Astrocyte (in vitro differentiated cells and primary cell): ENCODE measurements at regions not wholly inside any gene's neighbourhood (a gene's known extent, or its start where the extent isn't known, plus 50 kb on each side); places are given as distances from the start of the nearest gene placed in this dataset.

Experiments used
- DNase-seq: peaks from one replicate; pipeline ENCODE4 v3.0.0-alpha.2; 2010; ENCODE audit warnings: low read depth
- FAIRE-seq: peaks from 2 replicates; lab custom pipeline; 2011; peaks lifted over from hg19 to GRCh38; lab: Jason Lieb, UNC
- H2AFZ ChIP-seq: 2 replicates; pipeline ENCODE4 v1.6.0; 2012; ENCODE audit warnings: low read depth, low read length, inconsistent platforms
- H3K27ac ChIP-seq: 2 replicates; pipeline ENCODE4 v1.5.1; 2011; ENCODE audit warnings: low read depth, low read length, inconsistent platforms
- H3K27me3 ChIP-seq: 2 replicates; pipeline ENCODE4 v1.6.0; 2011; ENCODE audit warnings: low read length, inconsistent platforms; ENCODE audit not compliant: insufficient read depth
- H3K36me3 ChIP-seq: 2 replicates; pipeline ENCODE4 v1.5.1; 2011; ENCODE audit warnings: low read length, inconsistent platforms; ENCODE audit not compliant: insufficient read depth
- H3K4me1 ChIP-seq: 2 replicates; pipeline ENCODE4 v1.5.1; 2011; ENCODE audit warnings: low read length, inconsistent platforms; ENCODE audit not compliant: insufficient read depth
- H3K4me2 ChIP-seq: 2 replicates; pipeline ENCODE4 v1.6.0; 2012; ENCODE audit warnings: low read length, inconsistent platforms
- H3K4me3 ChIP-seq: 2 replicates; pipeline ENCODE4 v1.5.1; 2011; ENCODE audit warnings: low read depth, mild to moderate bottlenecking, low read length, inconsistent platforms; ENCODE audit not compliant: insufficient read depth
- H3K79me2 ChIP-seq: 2 replicates; pipeline ENCODE4 v1.6.0; 2012; ENCODE audit warnings: mild to moderate bottlenecking, low read length, inconsistent platforms; ENCODE audit not compliant: insufficient read depth
- H3K9ac ChIP-seq: 2 replicates; pipeline ENCODE4 v1.6.0; 2012; ENCODE audit warnings: mild to moderate bottlenecking, low read length, inconsistent platforms
- H3K9me3 ChIP-seq: 2 replicates; pipeline ENCODE4 v1.5.1; 2012; ENCODE audit warnings: low read depth, mild to moderate bottlenecking, low read length, inconsistent platforms; ENCODE audit not compliant: insufficient read depth
- H4K20me1 ChIP-seq: 2 replicates; pipeline ENCODE4 v1.6.0; 2012; ENCODE audit warnings: low read length, inconsistent platforms; ENCODE audit not compliant: insufficient read depth
- H3K27ac Mint-ChIP-seq: one replicate; pipeline ENCODE4 v1.8.0; 2021; ENCODE audit warnings: mild to moderate bottlenecking, mixed read lengths; ENCODE audit not compliant: unreplicated experiment
- H3K27me3 Mint-ChIP-seq: one replicate; pipeline ENCODE4 v1.8.0; 2021; ENCODE audit warnings: low read depth, mixed read lengths; ENCODE audit not compliant: unreplicated experiment
- H3K36me3 Mint-ChIP-seq: one replicate; pipeline ENCODE4 v1.8.0; 2021; ENCODE audit warnings: low read depth, mixed read lengths; ENCODE audit not compliant: unreplicated experiment
- H3K4me1 Mint-ChIP-seq: one replicate; pipeline ENCODE4 v1.8.0; 2021; ENCODE audit warnings: low read depth, mixed read lengths; ENCODE audit not compliant: unreplicated experiment
- H3K4me3 Mint-ChIP-seq: one replicate; pipeline ENCODE4 v1.8.0; 2021; ENCODE audit warnings: mild to moderate bottlenecking, moderate library complexity, mixed read lengths; ENCODE audit not compliant: unreplicated experiment
- H3K9me3 Mint-ChIP-seq: one replicate; pipeline ENCODE4 v1.8.0; 2021; ENCODE audit warnings: mild to moderate bottlenecking, mixed read lengths; ENCODE audit not compliant: unreplicated experiment
- CTCF ChIP-seq: IDR thresholded peaks from 2 replicates; pipeline ENCODE4 v1.5.1; 2011; ENCODE audit warnings: low read depth, mild to moderate bottlenecking, inconsistent platforms, low read length, moderate library complexity; ENCODE audit not compliant: insufficient read depth
- EZH2 ChIP-seq: IDR thresholded peaks from 2 replicates; pipeline ENCODE4 v1.6.1; 2012; ENCODE audit warnings: mild to moderate bottlenecking, low read length, inconsistent platforms; ENCODE audit not compliant: insufficient read depth

- peaks cover 56% of the 10 kb centered on the region for H3K27me3 Mint-ChIP-seq
- no peaks in the 10 kb centered on the region for H3K36me3 Mint-ChIP-seq
- no peak overlapping the region for H3K4me3 Mint-ChIP-seq
- H3K9me3 ChIP-seq = no peaks in the 10 kb centered on the region
- TF ChIP-seq CTCF (no peak), EZH2 (no peak)
- H3K27ac ChIP-seq = no peak overlapping the region
- no peaks in the 10 kb centered on the region for H3K79me2 ChIP-seq
- DNase-seq (no peak), FAIRE-seq (no peak)
- H3K4me2 ChIP-seq = no peak overlapping the region
- peaks cover 56% of the 10 kb centered on the region for H3K27me3 ChIP-seq
- no peak overlapping the region for H3K9ac ChIP-seq
- H4K20me1 ChIP-seq = no peaks in the 10 kb centered on the region
- no peaks in the 10 kb centered on the region for H3K36me3 ChIP-seq
- no peak overlapping the region for H3K4me3 ChIP-seq
- H3K4me1 ChIP-seq = peaks cover 3% of the 10 kb centered on the region
- H3K9me3 Mint-ChIP-seq = no peaks in the 10 kb centered on the region
- no peaks in the 10 kb centered on the region for H3K4me1 Mint-ChIP-seq
- no peak overlapping the region for H2AFZ ChIP-seq
- no peak overlapping the region for H3K27ac Mint-ChIP-seq
Measured at GRCh38 chr21:43274022-43274945, 105.5 kb downstream of the CRYAA start.

GRCh38 chr21:43273708-43274021, 104.9 kb downstream of the CRYAA start:
- Mint-ChIP-seq H3K4me1 (no peaks in the 10 kb centered on the region), H3K9me3 (no peaks in the 10 kb centered on the region), H3K4me3 (no peak overlapping the region), H3K27me3 (peaks cover 54% of the 10 kb centered on the region), H3K36me3 (no peaks in the 10 kb centered on the region), H3K27ac (no peak overlapping the region)
- no peak overlapping the region for H3K27ac ChIP-seq
- H4K20me1 ChIP-seq = no peaks in the 10 kb centered on the region
- no peaks in the 10 kb centered on the region for H3K9me3 ChIP-seq
- no peak overlapping the region for H3K4me2 ChIP-seq
- H3K36me3 ChIP-seq = no peaks in the 10 kb centered on the region
- no peak overlapping the region for H2AFZ ChIP-seq
- H3K4me3 ChIP-seq = no peak overlapping the region
- peaks cover 3% of the 10 kb centered on the region for H3K4me1 ChIP-seq
- no peak overlapping the region for H3K9ac ChIP-seq
- no peak for FAIRE-seq
- H3K79me2 ChIP-seq = no peaks in the 10 kb centered on the region
- H3K27me3 ChIP-seq = peaks cover 50% of the 10 kb centered on the region
- no peak for DNase-seq
- TF ChIP-seq CTCF = no peak
